Endothelial cell of umbilical vein (primary cell): ENCODE measurements at regions not wholly inside any gene's neighbourhood (a gene's known extent, or its start where the extent isn't known, plus 50 kb on each side); places are given as distances from the start of the nearest gene placed in this dataset.

Experiments
- GATA2 ChIP-seq: IDR thresholded peaks from 2 replicates; pipeline ENCODE4 v1.7.0; 2011; ENCODE audit warnings: low read depth, mild to moderate bottlenecking, moderate library complexity, mixed read lengths, low read length; ENCODE audit not compliant: insufficient read length, insufficient read depth
- JUN ChIP-seq: IDR thresholded peaks from 2 replicates; pipeline ENCODE4 v1.6.1; 2011; ENCODE audit warnings: borderline replicate concordance, low read depth; ENCODE audit not compliant: insufficient read length, insufficient read depth
- MYC ChIP-seq: IDR thresholded peaks from one replicate; pipeline ENCODE4 v1.6.1; 2011; ENCODE audit warnings: mild to moderate bottlenecking, low read depth, low read length
- POLR2A ChIP-seq: IDR thresholded peaks from 2 replicates; pipeline ENCODE4 v1.6.1; 2012; ENCODE audit warnings: low read depth, mild to moderate bottlenecking, control low read depth, low read length
- POLR2AphosphoS5 ChIP-seq: IDR thresholded peaks from 2 replicates; pipeline ENCODE4 v1.6.1; 2012; ENCODE audit warnings: low read depth, mild to moderate bottlenecking, control low read depth, low read length, moderate library complexity; ENCODE audit not compliant: insufficient read depth
- TF ChIP-seq, protein P1 (sequence below), 2 donors: IDR thresholded peaks; 1 replicate in 1 of 2; 2 replicates in 1 of 2; pipeline ENCODE4 v1.5.1; 2011; ENCODE audit warnings: low read length in 2 of 2, mild to moderate bottlenecking in 2 of 2, moderate library complexity in 2 of 2, control low read depth in 1 of 2, inconsistent platforms in 1 of 2, low read depth in 1 of 2; ENCODE audit not compliant: insufficient read depth in 1 of 2; ENCODE audit errors: extremely low read depth in 1 of 2
- TF ChIP-seq, protein P2 (sequence below): IDR thresholded peaks from 2 replicates; pipeline ENCODE4 v1.6.1; 2011; ENCODE audit not compliant: insufficient read depth, insufficient read length

DNA sequence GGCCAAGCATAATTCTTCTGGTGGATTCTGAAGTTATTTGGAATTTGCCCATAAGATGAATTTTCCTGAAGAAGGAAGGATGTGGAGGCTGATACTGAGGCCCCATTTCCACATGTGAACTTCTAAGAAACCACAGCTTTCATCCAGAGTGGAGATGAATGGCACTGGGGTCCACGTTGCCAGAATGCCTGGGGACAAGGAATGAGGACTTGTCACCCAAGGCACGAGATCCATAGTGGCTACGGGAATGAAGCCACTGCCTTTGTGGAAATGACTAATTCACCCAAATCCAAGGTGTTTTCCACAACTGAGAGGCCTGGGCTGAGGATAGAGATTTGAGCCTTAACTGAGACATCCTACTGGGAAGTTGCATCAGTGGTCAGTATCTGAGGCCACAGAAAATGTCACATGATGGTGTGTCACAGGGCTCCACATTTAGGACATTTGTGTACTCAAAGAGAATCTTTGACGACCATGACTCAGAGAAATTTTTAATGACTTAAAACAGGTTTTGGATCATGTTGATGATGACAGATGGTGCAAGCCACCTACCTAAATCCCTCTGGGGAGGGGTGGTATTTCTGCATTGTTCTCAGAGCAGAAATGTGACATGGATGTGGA lies 286.1 kb downstream of the SOX11 start:
- TF ChIP-seq, protein P1, sequence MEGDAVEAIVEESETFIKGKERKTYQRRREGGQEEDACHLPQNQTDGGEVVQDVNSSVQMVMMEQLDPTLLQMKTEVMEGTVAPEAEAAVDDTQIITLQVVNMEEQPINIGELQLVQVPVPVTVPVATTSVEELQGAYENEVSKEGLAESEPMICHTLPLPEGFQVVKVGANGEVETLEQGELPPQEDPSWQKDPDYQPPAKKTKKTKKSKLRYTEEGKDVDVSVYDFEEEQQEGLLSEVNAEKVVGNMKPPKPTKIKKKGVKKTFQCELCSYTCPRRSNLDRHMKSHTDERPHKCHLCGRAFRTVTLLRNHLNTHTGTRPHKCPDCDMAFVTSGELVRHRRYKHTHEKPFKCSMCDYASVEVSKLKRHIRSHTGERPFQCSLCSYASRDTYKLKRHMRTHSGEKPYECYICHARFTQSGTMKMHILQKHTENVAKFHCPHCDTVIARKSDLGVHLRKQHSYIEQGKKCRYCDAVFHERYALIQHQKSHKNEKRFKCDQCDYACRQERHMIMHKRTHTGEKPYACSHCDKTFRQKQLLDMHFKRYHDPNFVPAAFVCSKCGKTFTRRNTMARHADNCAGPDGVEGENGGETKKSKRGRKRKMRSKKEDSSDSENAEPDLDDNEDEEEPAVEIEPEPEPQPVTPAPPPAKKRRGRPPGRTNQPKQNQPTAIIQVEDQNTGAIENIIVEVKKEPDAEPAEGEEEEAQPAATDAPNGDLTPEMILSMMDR (IDR thresholded peaks at IDR 0.05; ENCODE audit: extremely low read depth in 1 of 2, insufficient read depth in 1 of 2, low read depth in 1 of 2, low read length in 2 of 2) = no peak
- TF ChIP-seq JUN = no peak
- no peak for TF ChIP-seq POLR2AphosphoS5
- no peak for TF ChIP-seq POLR2A
- TF ChIP-seq GATA2 = no peak
- no peak for TF ChIP-seq MYC
- TF ChIP-seq, protein P2, sequence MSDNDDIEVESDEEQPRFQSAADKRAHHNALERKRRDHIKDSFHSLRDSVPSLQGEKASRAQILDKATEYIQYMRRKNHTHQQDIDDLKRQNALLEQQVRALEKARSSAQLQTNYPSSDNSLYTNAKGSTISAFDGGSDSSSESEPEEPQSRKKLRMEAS = no peak
